ENCODE measurements at regions not wholly inside any gene's neighbourhood (a gene's known extent, or its start where the extent isn't known, plus 50 kb on each side); places are given as distances from the start of the nearest gene placed in this dataset.

DNA sequence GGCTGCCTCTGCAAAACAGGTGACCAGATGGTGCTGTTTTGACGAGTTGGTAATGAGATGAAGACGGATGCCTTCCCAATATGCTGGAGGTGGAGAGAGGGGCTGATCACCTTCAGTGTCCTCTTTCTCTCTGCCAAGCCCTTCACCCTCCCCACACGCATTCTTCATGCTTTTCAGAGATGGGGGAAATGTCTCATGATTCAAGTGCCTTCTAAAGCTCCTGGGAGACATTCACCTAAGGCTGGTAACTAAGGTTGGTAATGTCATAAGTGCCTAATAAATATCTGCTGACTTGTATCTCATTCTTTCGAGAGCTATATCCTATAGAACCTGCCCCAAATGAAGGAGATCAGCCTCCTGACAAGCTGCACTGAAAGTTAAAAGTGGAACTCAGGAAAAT, 86.2 kb upstream of the MBNL2 start:
- no peak for TF ChIP-seq RELA (CRISPR knock-in tag; IDR thresholded peaks at IDR 0.05; ENCODE audit: borderline replicate concordance)
- no peak for TF ChIP-seq TP53 (CRISPR knock-in tag; IDR thresholded peaks at IDR 0.05)
- TF ChIP-seq, protein P1, sequence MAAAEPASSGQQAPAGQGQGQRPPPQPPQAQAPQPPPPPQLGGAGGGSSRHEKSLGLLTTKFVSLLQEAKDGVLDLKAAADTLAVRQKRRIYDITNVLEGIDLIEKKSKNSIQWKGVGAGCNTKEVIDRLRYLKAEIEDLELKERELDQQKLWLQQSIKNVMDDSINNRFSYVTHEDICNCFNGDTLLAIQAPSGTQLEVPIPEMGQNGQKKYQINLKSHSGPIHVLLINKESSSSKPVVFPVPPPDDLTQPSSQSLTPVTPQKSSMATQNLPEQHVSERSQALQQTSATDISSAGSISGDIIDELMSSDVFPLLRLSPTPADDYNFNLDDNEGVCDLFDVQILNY (CRISPR knock-in tag; IDR thresholded peaks at IDR 0.05) = no peak
- no peak for TF ChIP-seq SMAD3 (CRISPR knock-in tag; IDR thresholded peaks at IDR 0.05; ENCODE audit: borderline replicate concordance)
- no peak for TF ChIP-seq CTCF (IDR thresholded peaks at IDR 0.05)
- no peak for TF ChIP-seq NR3C1 (CRISPR knock-in tag; conservative IDR thresholded peaks at IDR 0.05; ENCODE audit: low read depth)
- no peak for TF ChIP-seq KAT7 (CRISPR knock-in tag; IDR thresholded peaks at IDR 0.05; ENCODE audit: borderline replicate concordance)
- TF ChIP-seq EMX1 (CRISPR knock-in tag; IDR thresholded peaks at IDR 0.05) = no peak
- TF ChIP-seq FOXP1 (CRISPR knock-in tag; IDR thresholded peaks at IDR 0.05; ENCODE audit: borderline replicate concordance) = no peak

All from WTC11 (cell line).